ENCODE measurements at regions not wholly inside any gene's neighbourhood (a gene's known extent, or its start where the extent isn't known, plus 50 kb on each side); places are given as distances from the start of the nearest gene placed in this dataset.

DNA sequence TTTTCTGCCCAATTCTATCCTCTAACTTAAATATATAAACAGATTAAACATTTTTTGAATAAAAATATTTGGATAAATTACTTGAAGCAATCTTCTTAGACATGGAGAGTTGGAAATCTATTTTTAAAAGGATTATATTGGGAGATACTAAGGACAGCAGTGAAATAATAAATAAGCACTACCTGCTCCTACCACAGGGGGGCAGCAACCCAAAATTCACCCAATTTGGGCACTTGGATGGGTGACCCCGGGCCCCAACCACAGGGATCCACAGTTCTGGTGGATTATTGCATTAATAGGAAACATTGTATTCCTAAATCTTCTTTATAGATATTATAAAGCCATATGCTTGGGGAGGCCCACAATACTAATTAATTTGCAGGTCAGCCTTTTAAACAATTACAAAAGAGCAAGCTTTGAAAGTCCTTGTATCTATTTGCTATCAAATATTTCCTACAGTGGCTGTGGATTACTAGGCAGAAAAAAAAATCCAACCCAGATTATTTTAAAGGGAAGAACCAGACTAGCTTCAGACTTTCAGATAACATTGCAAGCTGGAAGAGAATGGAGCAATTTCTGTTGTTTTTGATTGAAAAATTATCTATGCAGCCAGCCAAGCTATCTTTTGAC lies 66.4 kb upstream of the PDE10A start:
- no peak overlapping the region for H3K4me3 ChIP-seq
- no peaks in the 10 kb centered on the region for H3K36me3 ChIP-seq
- no peak overlapping the region for H3K27ac ChIP-seq
- no peak for TF ChIP-seq POLR2A (IDR thresholded peaks at IDR 0.05)
- peak; percentile 54 to 68 (median 62) for TF ChIP-seq CTCF (IDR thresholded peaks at IDR 0.05)
- H3K9me3 ChIP-seq, result no peaks in the 10 kb centered on the region
- intact Hi-C loops (cut with DNase I; ENCODE audit: low total_unique reads), result no loop called here
- H3K4me1 ChIP-seq, result no peaks in the 10 kb centered on the region
- DNase-seq, result peak in 1 of 2 donors; percentile 33
- no peaks in the 10 kb centered on the region for H3K27me3 ChIP-seq

- H3K4me3 ChIP-seq, result no peak overlapping the region
- intact Hi-C loops (cut with DNase I; ENCODE audit: low total_unique reads), result no loop called here
- no peaks in the 10 kb centered on the region for H3K27me3 ChIP-seq
- H3K36me3 ChIP-seq, result no peaks in the 10 kb centered on the region
- H3K9me3 ChIP-seq, result no peaks in the 10 kb centered on the region
- H3K27ac ChIP-seq, result no peak overlapping the region
- no peak for DNase-seq
- no peaks in the 10 kb centered on the region for H3K4me1 ChIP-seq
- no peak for TF ChIP-seq POLR2A (IDR thresholded peaks at IDR 0.05)
- TF ChIP-seq CTCF (IDR thresholded peaks at IDR 0.05), result no peak
Observed at GRCh38 chr6:165728216-165728615, 65.2 kb upstream of the PDE10A start.

GRCh38 chr6:165726965-165727381 lies 63.9 kb upstream of the PDE10A start:
- intact Hi-C loops (cut with DNase I; ENCODE audit: low total_unique reads), result no loop called here
- DNase-seq, result peak in 1 of 2 donors; percentile 31

DNA sequence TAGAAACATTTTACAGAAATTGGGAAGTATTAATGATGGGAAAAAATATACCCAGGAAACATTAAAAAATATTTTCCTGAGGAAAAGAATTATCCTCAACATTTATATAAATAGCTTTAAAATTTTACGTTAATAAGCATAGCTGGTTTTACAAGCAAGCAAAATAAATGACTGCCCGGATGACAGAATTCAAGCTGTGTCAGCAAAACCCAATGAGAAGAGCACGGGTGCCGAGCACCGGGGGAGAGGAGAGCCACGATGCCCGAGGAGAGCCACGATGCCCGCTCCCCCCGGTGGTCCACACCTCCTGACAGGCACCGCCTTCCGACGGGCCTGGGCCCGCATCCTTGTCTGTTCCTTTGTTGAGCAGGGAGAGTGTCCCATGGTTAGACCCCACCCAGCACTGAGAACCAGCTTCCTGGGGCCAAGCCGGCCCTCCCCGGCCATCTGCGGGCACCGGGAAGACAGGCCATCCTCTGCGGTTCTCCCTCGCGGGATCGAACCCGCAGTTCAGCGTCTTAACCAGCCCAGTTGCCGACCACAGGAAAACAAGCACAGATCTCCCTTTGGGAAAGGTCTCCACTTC lies 63.3 kb upstream of the PDE10A start:
- intact Hi-C loops (cut with DNase I; ENCODE audit: low total_unique reads), result no loop called here
- no peak for DNase-seq
- no peaks in the 10 kb centered on the region for H3K27me3 ChIP-seq
- H3K4me1 ChIP-seq, result no peaks in the 10 kb centered on the region
- H3K4me3 ChIP-seq, result no peak overlapping the region
- H3K36me3 ChIP-seq, result no peaks in the 10 kb centered on the region
- no peak for TF ChIP-seq POLR2A (IDR thresholded peaks at IDR 0.05)
- TF ChIP-seq CTCF (IDR thresholded peaks at IDR 0.05), result no peak
- no peak overlapping the region for H3K27ac ChIP-seq
- H3K9me3 ChIP-seq, result no peaks in the 10 kb centered on the region

More at GRCh38 chr6:165726965-165727381, 63.9 kb upstream of the PDE10A start:
- TF ChIP-seq POLR2A (IDR thresholded peaks at IDR 0.05) (no peak), CTCF (IDR thresholded peaks at IDR 0.05) (no peak)
- H3K4me1 ChIP-seq, result no peaks in the 10 kb centered on the region
- H3K27me3 ChIP-seq, result no peaks in the 10 kb centered on the region
- no peak overlapping the region for H3K4me3 ChIP-seq
- H3K9me3 ChIP-seq, result no peaks in the 10 kb centered on the region
- H3K36me3 ChIP-seq, result no peaks in the 10 kb centered on the region
- no peak overlapping the region for H3K27ac ChIP-seq

- H3K27ac ChIP-seq, result no peak overlapping the region
- TF ChIP-seq CTCF (IDR thresholded peaks at IDR 0.05) (no peak), POLR2A (IDR thresholded peaks at IDR 0.05) (no peak)
- no peaks in the 10 kb centered on the region for H3K9me3 ChIP-seq
- H3K4me3 ChIP-seq, result no peak overlapping the region
- no peak for DNase-seq
- H3K4me1 ChIP-seq, result no peaks in the 10 kb centered on the region
- no peaks in the 10 kb centered on the region for H3K27me3 ChIP-seq
- H3K36me3 ChIP-seq, result no peaks in the 10 kb centered on the region
- intact Hi-C loops (cut with DNase I; ENCODE audit: low total_unique reads), result no loop called here
Observed at GRCh38 chr6:165725201-165725600, 62.2 kb upstream of the PDE10A start.

Data from uterus (tissue), 3 donors.